GM06990 (cell line): ENCODE measurements at regions not wholly inside any gene's neighbourhood (a gene's known extent, or its start where the extent isn't known, plus 50 kb on each side); places are given as distances from the start of the nearest gene placed in this dataset.

ENCODE experiments used
- DNase-seq: peaks from one replicate; pipeline ENCODE4 v3.0.0-alpha.2; 2011; ENCODE audit not compliant: insufficient read length; ENCODE audit errors: extremely low read depth
- H3K27me3 ChIP-seq: replicated peaks from 2 replicates; pipeline ENCODE4 v1.6.0; 2011; ENCODE audit warnings: low read length; ENCODE audit not compliant: control insufficient read depth, insufficient read depth
- H3K36me3 ChIP-seq: 2 replicates; pipeline ENCODE4 v1.5.1; 2011; ENCODE audit warnings: low read length; ENCODE audit not compliant: control insufficient read depth, insufficient read depth
- H3K4me3 ChIP-seq: replicated peaks from 2 replicates; pipeline ENCODE4 v1.5.1; 2011; ENCODE audit warnings: low read depth, mild to moderate bottlenecking, control low read depth, low read length
- CTCF ChIP-seq: IDR thresholded peaks from 2 replicates; pipeline ENCODE4 v1.5.1; 2011; ENCODE audit warnings: low read length, control low read depth, mild to moderate bottlenecking, inconsistent platforms; ENCODE audit not compliant: insufficient read depth, poor library complexity, severe bottlenecking

- no peaks in the 10 kb centered on the region for H3K27me3 ChIP-seq
- no peak overlapping the region for H3K4me3 ChIP-seq
- no peak for TF ChIP-seq CTCF
- no peaks in the 10 kb centered on the region for H3K36me3 ChIP-seq
- DNase-seq: no peak
These were observed 643.6 kb upstream of the DDX18 start for GRCh38 chr2:117170897-117171296.

GRCh38 chr2:117179405-117179804 lies 635.1 kb upstream of the DDX18 start:
- no peak for TF ChIP-seq CTCF
- no peaks in the 10 kb centered on the region for H3K36me3 ChIP-seq
- DNase-seq: no peak
- no peaks in the 10 kb centered on the region for H3K27me3 ChIP-seq
- no peak overlapping the region for H3K4me3 ChIP-seq

- Histone ChIP-seq H3K4me3 (no peak overlapping the region), H3K36me3 (no peaks in the 10 kb centered on the region), H3K27me3 (no peaks in the 10 kb centered on the region)
- DNase-seq: no peak
- no peak for TF ChIP-seq CTCF
These were observed 623.5 kb upstream of the DDX18 start for GRCh38 chr2:117190856-117191559.

DNA sequence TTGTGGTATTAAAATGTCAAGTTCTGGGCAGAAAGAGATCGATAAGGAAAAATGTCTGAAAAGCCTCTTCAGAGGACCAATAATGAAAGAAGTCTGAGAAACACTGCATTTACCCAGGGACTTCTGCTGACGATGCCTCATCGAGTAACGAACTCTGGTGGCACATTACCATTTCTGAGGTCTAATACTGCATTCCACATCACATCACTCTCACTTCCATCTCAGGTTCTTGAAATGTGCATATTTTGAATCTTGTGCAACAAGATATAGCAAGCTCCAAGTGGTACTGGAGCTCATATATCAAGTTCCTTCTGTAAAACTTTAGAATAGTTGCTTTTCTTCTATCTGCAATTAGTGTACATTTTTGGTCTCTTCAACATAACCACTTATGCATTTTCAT lies 619.1 kb upstream of the DDX18 start:
- Histone ChIP-seq H3K27me3 (no peaks in the 10 kb centered on the region), H3K4me3 (no peak overlapping the region), H3K36me3 (no peaks in the 10 kb centered on the region)
- DNase-seq: no peak
- TF ChIP-seq CTCF: no peak

DNA sequence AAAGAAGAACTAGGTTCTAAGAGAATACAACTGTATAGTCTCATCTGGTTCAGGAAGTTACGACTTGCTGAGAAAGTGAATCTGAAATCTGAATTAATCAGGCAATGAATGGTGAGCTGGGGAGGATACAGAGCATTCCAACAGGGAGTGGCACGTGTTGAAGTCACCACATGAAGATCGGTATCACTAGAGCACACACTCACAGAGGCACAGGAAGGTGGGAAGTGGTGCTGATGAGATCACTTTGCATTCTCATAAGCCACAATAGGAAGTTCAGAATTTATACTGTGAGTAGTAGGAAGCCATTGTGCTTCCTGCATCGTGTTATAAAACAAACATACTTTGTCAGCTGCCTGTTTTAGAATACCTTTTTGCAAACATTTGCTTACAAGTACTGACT lies 615.0 kb upstream of the DDX18 start:
- H3K36me3 ChIP-seq: no peaks in the 10 kb centered on the region
- no peaks in the 10 kb centered on the region for H3K27me3 ChIP-seq
- TF ChIP-seq CTCF: no peak
- DNase-seq: no peak
- no peak overlapping the region for H3K4me3 ChIP-seq

DNA sequence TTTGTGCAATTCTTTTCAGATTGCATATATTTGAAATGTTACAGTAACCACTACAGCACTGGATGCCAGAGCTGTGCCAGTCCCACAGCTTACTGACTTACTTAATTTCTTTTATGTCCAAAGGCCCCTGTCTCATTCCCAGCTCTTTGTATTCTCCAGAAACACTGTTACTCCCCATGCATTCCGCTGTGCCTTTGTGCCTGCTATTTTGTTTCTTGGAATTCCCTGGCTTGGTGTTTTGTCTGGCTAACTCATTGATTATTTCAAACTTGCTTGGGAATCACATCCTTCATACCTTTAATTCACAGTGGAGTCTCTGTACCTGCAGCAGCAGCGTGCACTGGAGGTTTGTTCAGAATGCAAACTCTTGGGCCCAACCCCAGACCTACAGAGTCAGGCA lies 601.9 kb upstream of the DDX18 start:
- H3K4me3 ChIP-seq: no peak overlapping the region
- H3K36me3 ChIP-seq: no peaks in the 10 kb centered on the region
- H3K27me3 ChIP-seq: no peaks in the 10 kb centered on the region
- no peak for TF ChIP-seq CTCF
- DNase-seq: no peak
